HG02623 (cell line): ENCODE measurements at regions not wholly inside any gene's neighbourhood (a gene's known extent, or its start where the extent isn't known, plus 50 kb on each side); places are given as distances from the start of the nearest gene placed in this dataset.
"Not testable (repeated sequence)": the region's sequence is repeated elsewhere in the genome, so short reads cannot be mapped to it uniquely, and the experiment has no call there.

Experiments
- ATAC-seq: cut with Tn5 transposase; IDR thresholded peaks from one replicate; pipeline ENCODE4 v1.9.1; 2021; ENCODE audit warnings: moderate library complexity; ENCODE audit not compliant: unreplicated experiment

GRCh38 chr1:187691439-187691838 is 862.7 kb downstream of the PLA2G4A start:
- no peak for ATAC-seq

GRCh38 chr1:187692799-187693198 is 864.0 kb downstream of the PLA2G4A start:
- no peak for ATAC-seq

GRCh38 chr1:187696073-187696472 is 867.3 kb downstream of the PLA2G4A start:
- ATAC-seq: no peak

GRCh38 chr1:187703138-187704130 is 874.7 kb downstream of the PLA2G4A start:
- ATAC-seq: not testable (repeated sequence)

GRCh38 chr1:187714470-187714869 is 885.7 kb downstream of the PLA2G4A start:
- ATAC-seq: no peak

GRCh38 chr1:187715483-187715882 is 886.7 kb downstream of the PLA2G4A start:
- no peak for ATAC-seq

GRCh38 chr1:187716160-187716559 is 887.4 kb downstream of the PLA2G4A start:
- ATAC-seq: no peak

GRCh38 chr1:187718527-187718926 is 889.8 kb downstream of the PLA2G4A start:
- no peak for ATAC-seq

GRCh38 chr1:187721216-187721615 is 892.5 kb downstream of the PLA2G4A start:
- no peak for ATAC-seq

- no peak for ATAC-seq
Observed at GRCh38 chr1:187725216-187725615, 896.5 kb downstream of the PLA2G4A start.

GRCh38 chr1:187733232-187733631 is 904.5 kb downstream of the PLA2G4A start:
- no peak for ATAC-seq

- ATAC-seq: no peak
Observed at GRCh38 chr1:187734427-187734826, 905.7 kb downstream of the PLA2G4A start.

GRCh38 chr1:187744665-187745064 is 915.9 kb downstream of the PLA2G4A start:
- peak; percentile 95 for ATAC-seq

- ATAC-seq: no peak
Observed at GRCh38 chr1:187755536-187755935, 926.8 kb downstream of the PLA2G4A start.

- not testable (repeated sequence) for ATAC-seq
Observed at GRCh38 chr1:187756684-187757083, 927.9 kb downstream of the PLA2G4A start.

- ATAC-seq: no peak
Observed at GRCh38 chr1:187759825-187760333, 931.1 kb downstream of the PLA2G4A start.

GRCh38 chr1:187762118-187762517 is 933.4 kb downstream of the PLA2G4A start:
- ATAC-seq: no peak

GRCh38 chr1:187763465-187763864 is 934.7 kb downstream of the PLA2G4A start:
- ATAC-seq: no peak

- no peak for ATAC-seq
Observed at GRCh38 chr1:187763976-187764375, 935.2 kb downstream of the PLA2G4A start.

- ATAC-seq: no peak
Observed at GRCh38 chr1:187771396-187771795, 942.6 kb downstream of the PLA2G4A start.

GRCh38 chr1:187773168-187773567 is 944.4 kb downstream of the PLA2G4A start:
- no peak for ATAC-seq

GRCh38 chr1:187787736-187788135 is 959.0 kb downstream of the PLA2G4A start:
- no peak for ATAC-seq
